Body of pancreas (tissue), 4 donors: ENCODE measurements at regions not wholly inside any gene's neighbourhood (a gene's known extent, or its start where the extent isn't known, plus 50 kb on each side); places are given as distances from the start of the nearest gene placed in this dataset.

Source experiments
- POLR2A ChIP-seq, 3 donors: fragments of 450-650 bp; IDR thresholded peaks; one replicate each; pipeline ENCODE4 v1.6.1; 2016; ENCODE audit warnings: antibody characterized with exemption in 3 of 3, mild to moderate bottlenecking in 2 of 3
- TF ChIP-seq, protein P1 (sequence below), 7 experiments: fragments of 450-650 bp in 4 of 7; fragments of 200-600 bp in 3 of 7; sonication (generic) in 3 of 7; IDR thresholded peaks; one replicate each; pipeline ENCODE4 v1.5.1; 2016 to 2019; ENCODE audit warnings: antibody characterized with exemption in 7 of 7

GRCh38 chr12:124231980-124232653 lies 62.8 kb upstream of the RFLNA start:
- TF ChIP-seq POLR2A (IDR thresholded peaks at IDR 0.05): no peak
- TF ChIP-seq, protein P1, sequence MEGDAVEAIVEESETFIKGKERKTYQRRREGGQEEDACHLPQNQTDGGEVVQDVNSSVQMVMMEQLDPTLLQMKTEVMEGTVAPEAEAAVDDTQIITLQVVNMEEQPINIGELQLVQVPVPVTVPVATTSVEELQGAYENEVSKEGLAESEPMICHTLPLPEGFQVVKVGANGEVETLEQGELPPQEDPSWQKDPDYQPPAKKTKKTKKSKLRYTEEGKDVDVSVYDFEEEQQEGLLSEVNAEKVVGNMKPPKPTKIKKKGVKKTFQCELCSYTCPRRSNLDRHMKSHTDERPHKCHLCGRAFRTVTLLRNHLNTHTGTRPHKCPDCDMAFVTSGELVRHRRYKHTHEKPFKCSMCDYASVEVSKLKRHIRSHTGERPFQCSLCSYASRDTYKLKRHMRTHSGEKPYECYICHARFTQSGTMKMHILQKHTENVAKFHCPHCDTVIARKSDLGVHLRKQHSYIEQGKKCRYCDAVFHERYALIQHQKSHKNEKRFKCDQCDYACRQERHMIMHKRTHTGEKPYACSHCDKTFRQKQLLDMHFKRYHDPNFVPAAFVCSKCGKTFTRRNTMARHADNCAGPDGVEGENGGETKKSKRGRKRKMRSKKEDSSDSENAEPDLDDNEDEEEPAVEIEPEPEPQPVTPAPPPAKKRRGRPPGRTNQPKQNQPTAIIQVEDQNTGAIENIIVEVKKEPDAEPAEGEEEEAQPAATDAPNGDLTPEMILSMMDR (IDR thresholded peaks at IDR 0.05): no peak
